Pancreas (tissue), 10 donors: ENCODE measurements at regions not wholly inside any gene's neighbourhood (a gene's known extent, or its start where the extent isn't known, plus 50 kb on each side); places are given as distances from the start of the nearest gene placed in this dataset.

Experiments used
- ATAC-seq, 4 donors: fragments of 200-7000 bp; cut with Tn5 transposase; one replicate each; pipeline versions ENCODE4 v1.8.0 to v1.9.1; 2020; ENCODE audit warnings: mild to moderate bottlenecking in 4 of 4, moderate library complexity in 4 of 4
- DNase-seq, 6 donors: peaks; one replicate each; pipeline ENCODE4 v3.0.0-alpha.2; 2020
- FAIRE-seq: peaks from 2 replicates; lab custom pipeline; 2012; peaks lifted over from hg19 to GRCh38; lab: Jason Lieb, UNC
- H3K27ac ChIP-seq, 4 donors: fragments of 200-600 bp; sonication (generic); 1 replicate in 3 of 4; 2 replicates in 1 of 4; pipeline versions ENCODE4 v1.5.0 to v1.8.0; 2020
- H3K27me3 ChIP-seq, 4 donors: fragments of 200-600 bp; one replicate each; pipeline ENCODE4 v1.8.0; 2021
- H3K36me3 ChIP-seq, 3 donors: fragments of 200-600 bp; sonication (generic) in 1 of 3; one replicate each; pipeline versions ENCODE4 v1.5.0 to v1.8.0; 2020 to 2021
- H3K4me1 ChIP-seq, 3 donors: fragments of 200-600 bp; one replicate each; pipeline ENCODE4 v1.8.0; 2021
- H3K4me3 ChIP-seq, 4 donors: fragments of 200-600 bp; sonication (generic) in 2 of 4; one replicate each; pipeline versions ENCODE4 v1.5.0 to v1.8.0; 2020 to 2021
- H3K9me3 ChIP-seq, 4 donors: fragments of 200-600 bp; one replicate each; pipeline ENCODE4 v1.8.0; 2021
- CTCF ChIP-seq, 4 donors: fragments of 200-600 bp; sonication (generic) in 3 of 4; IDR thresholded peaks; one replicate each; pipeline versions ENCODE4 v1.5.0 to v1.8.0; 2021; ENCODE audit warnings: antibody characterized with exemption in 4 of 4
- WGBS, 2 donors: extraction: QIAGEN DNeasy Blood & Tissue Kit; methylation state at CpG; one replicate each; pipeline ENCODE4 v1.1.7; 2013; 5-methylcytosine and 5-hydroxymethylcytosine counted together
- intact Hi-C, 3 donors: fragments of 100-400 bp; cut with DNase I; formaldehyde crosslinking; loops; one replicate each; pipeline versions ENCODE4 v1.11.1 to v1.14.2; 2022
- donor health status: healthy with polysubstance abuse.
- donor health status: DM: no; HTN: no; CAD: no; lungs with moderate emphysema.
- donor health status: DM: no; HTN: no; CAD: no.
- donor health status: control.
- donor health status: control.
- donor health status: Bipolar disorder and iron deficiency.
- donor health status: DM: yes; HTN: yes; CAD: no.
- donor health status: DM: no; HTN: no; CAD: no.
- donor health status: DM: no; HTN: no; CAD: no.
- donor health status: DM: yes; HTN: yes; CAD: no.

GRCh38 chr10:112002206-112002605, 181.4 kb downstream of the GPAM start:
- Histone ChIP-seq H3K9me3 (no peaks in the 10 kb centered on the region), H3K27me3 (no peaks in the 10 kb centered on the region), H3K36me3 (no peaks in the 10 kb centered on the region), H3K4me1 (no peaks in the 10 kb centered on the region), H3K27ac (no peak overlapping the region), H3K4me3 (no peak overlapping the region)
- intact Hi-C loops, result no loop called here
- ATAC-seq, result no peak
- no peak for TF ChIP-seq CTCF (IDR thresholded peaks at IDR 0.05)
- WGBS, 2 donors, result 62 to 63% methylated on average over 3 of the region's 3 CpGs
- no peak for FAIRE-seq
- no peak for DNase-seq

GRCh38 chr10:112004075-112004474, 179.5 kb downstream of the GPAM start:
- TF ChIP-seq CTCF (IDR thresholded peaks at IDR 0.05), result no peak
- Histone ChIP-seq H3K4me1 (no peaks in the 10 kb centered on the region), H3K27ac (no peak overlapping the region), H3K9me3 (no peaks in the 10 kb centered on the region), H3K36me3 (no peaks in the 10 kb centered on the region), H3K27me3 (no peaks in the 10 kb centered on the region), H3K4me3 (no peak overlapping the region)
- FAIRE-seq (no peak), ATAC-seq (no peak), DNase-seq (no peak)
- 68 to 86% methylated on average over 4 of the region's 4 CpGs for WGBS, 2 donors
- intact Hi-C loops, result no loop called here

- DNase-seq, result no peak
- H3K36me3 ChIP-seq, result no peaks in the 10 kb centered on the region
- intact Hi-C loops, result no loop called here
These were observed 178.5 kb downstream of the GPAM start for GRCh38 chr10:112005044-112005443.

DNA sequence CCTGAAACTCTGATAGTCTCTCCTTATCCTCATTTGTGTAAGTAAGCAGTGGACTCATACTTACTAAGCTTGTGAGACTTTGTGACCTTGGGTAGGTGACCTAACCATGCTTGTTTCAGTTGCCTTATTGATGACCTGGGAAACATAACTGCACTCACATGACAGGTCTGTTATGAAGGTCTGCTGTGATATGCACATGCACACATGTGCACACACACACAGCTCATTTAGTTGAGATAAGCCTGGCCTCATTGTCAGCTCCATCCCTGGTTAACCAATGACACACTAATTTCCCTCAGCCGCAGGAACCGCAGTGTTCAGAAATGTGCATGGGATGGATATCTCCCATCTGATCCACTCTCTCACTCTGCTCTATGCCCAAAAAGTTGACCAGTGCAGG, 177.2 kb downstream of the GPAM start:
- 95 to 98% methylated on average over 2 of the region's 2 CpGs for WGBS, 2 donors
- Histone ChIP-seq H3K36me3 (no peaks in the 10 kb centered on the region), H3K9me3 (no peaks in the 10 kb centered on the region), H3K27me3 (no peaks in the 10 kb centered on the region), H3K4me1 (no peaks in the 10 kb centered on the region), H3K27ac (no peak overlapping the region), H3K4me3 (no peak overlapping the region)
- no peak for TF ChIP-seq CTCF (IDR thresholded peaks at IDR 0.05)
- FAIRE-seq (no peak), DNase-seq (no peak), ATAC-seq (no peak)
- intact Hi-C loops, result no loop called here

More at GRCh38 chr10:112005044-112005443, 178.5 kb downstream of the GPAM start:
- FAIRE-seq (no peak), ATAC-seq (no peak)
- Histone ChIP-seq H3K27ac (no peak overlapping the region), H3K27me3 (no peaks in the 10 kb centered on the region), H3K4me3 (no peak overlapping the region), H3K9me3 (no peaks in the 10 kb centered on the region), H3K4me1 (no peaks in the 10 kb centered on the region)
- WGBS, 2 donors, result 50 to 64% methylated on average over 3 of the region's 3 CpGs
- no peak for TF ChIP-seq CTCF (IDR thresholded peaks at IDR 0.05)

- Histone ChIP-seq H3K9me3 (no peaks in the 10 kb centered on the region), H3K4me3 (no peak overlapping the region), H3K27ac (no peak overlapping the region), H3K27me3 (no peaks in the 10 kb centered on the region), H3K4me1 (no peaks in the 10 kb centered on the region), H3K36me3 (no peaks in the 10 kb centered on the region)
- no peak for TF ChIP-seq CTCF (IDR thresholded peaks at IDR 0.05)
- DNase-seq (no peak), ATAC-seq (no peak), FAIRE-seq (no peak)
- WGBS, 2 donors, result 60 to 71% methylated on average over 7 of the region's 7 CpGs
- intact Hi-C loops, result no loop called here
These were observed 176.7 kb downstream of the GPAM start for GRCh38 chr10:112006831-112007230.
